Ecto neural progenitor cell (in vitro differentiated cells): ENCODE measurements at regions not wholly inside any gene's neighbourhood (a gene's known extent, or its start where the extent isn't known, plus 50 kb on each side); places are given as distances from the start of the nearest gene placed in this dataset.
"Not testable (repeated sequence)": the region's sequence is repeated elsewhere in the genome, so short reads cannot be mapped to it uniquely, and the experiment has no call there.

Experiments used
- DNase-seq: peaks from one replicate; pipeline ENCODE4 v3.0.0-alpha.2; 2018; ENCODE audit warnings: low spot score

DNA sequence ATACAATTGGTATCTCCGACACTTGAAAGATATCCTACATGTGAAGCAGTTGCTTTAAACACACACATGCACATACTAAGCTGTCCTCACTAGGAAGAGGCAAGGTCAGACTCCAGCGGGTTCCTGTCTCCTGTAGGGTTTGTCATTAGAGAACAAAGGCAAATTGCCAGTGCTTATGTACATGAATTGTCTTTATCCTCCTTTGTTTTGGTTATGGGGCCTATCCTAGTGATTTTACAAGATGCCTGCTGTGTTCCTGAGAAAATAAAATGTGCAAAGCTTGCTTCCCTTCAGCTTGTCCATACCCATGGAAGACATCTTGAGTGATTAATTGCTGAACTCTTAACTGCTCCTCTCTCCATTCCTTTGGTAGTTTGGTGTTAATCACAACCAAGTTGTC, 86.7 kb upstream of the SLC39A10 start:
- DNase-seq: no peak

DNA sequence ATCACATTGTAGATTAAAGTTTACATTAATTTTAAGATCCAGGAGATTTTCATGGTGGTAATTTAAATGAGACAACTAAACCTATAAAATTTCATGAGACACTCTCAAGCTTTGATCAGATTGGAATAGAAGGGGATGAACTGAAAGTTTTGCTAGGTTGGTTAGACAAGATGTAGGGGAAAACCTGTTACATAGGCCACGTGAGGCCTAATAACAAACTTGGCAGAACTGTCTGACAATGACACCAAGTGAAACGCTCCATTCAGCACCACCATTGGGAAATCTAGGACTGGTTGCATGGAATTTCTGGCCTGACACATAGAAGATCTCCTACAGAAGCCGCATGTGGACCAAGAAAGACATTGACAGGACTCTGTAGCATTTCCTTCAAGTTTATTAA, 87.8 kb upstream of the SLC39A10 start:
- no peak for DNase-seq

DNA sequence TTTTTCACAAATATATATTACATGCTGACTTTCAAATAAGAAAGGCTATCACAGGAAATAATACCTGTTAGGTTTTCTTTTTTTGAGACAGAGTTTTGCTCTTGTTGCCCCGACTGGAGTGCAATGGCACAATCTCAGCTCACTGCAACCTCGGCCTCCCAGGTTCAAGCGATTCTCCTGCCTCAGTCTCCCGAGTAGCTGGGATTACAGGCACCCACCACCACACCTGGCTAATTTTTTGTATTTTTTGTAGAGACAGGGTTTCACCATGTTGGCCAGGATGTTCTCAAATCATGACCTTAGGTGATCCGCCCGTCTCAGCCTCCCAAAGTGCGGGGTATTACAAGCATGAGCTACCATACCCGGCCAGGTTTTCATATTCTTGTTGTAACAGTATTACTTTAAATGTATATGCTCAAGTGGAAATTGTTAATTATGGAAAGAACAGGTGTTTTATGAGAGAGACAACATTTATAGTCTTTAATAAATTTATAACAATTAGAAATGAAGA, 92.3 kb upstream of the SLC39A10 start:
- DNase-seq: not testable (repeated sequence)

DNA sequence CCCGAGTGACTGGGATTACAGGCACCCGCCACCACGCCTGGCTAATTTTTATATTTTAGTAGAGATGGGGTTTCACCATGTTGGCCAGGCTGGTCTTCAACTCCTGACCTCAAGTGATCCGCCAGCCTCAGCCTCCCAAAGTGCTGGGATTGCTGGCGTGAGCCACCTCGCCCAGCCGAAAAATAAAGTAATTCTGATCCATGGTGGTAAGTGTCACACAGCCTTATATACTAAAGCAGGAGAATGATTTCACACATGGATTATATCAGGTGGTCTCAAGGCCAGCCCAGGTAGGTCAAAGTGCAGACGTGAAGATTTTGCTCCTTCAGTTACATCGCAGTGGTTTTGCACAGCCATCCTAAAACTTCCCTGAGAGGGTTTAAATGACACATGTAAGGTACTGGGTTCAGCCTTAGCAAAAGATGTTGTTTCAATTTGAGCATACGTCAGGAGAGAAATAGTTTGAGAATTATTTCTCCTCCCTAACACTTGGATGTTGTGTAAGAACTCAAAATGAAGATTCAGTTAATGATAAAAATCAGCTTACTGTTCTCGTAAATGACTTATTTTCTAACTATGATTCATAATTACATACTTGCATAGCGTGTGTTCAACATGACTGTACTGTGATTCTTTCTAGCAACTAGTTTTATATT, 93.0 kb upstream of the SLC39A10 start:
- DNase-seq: no peak

DNA sequence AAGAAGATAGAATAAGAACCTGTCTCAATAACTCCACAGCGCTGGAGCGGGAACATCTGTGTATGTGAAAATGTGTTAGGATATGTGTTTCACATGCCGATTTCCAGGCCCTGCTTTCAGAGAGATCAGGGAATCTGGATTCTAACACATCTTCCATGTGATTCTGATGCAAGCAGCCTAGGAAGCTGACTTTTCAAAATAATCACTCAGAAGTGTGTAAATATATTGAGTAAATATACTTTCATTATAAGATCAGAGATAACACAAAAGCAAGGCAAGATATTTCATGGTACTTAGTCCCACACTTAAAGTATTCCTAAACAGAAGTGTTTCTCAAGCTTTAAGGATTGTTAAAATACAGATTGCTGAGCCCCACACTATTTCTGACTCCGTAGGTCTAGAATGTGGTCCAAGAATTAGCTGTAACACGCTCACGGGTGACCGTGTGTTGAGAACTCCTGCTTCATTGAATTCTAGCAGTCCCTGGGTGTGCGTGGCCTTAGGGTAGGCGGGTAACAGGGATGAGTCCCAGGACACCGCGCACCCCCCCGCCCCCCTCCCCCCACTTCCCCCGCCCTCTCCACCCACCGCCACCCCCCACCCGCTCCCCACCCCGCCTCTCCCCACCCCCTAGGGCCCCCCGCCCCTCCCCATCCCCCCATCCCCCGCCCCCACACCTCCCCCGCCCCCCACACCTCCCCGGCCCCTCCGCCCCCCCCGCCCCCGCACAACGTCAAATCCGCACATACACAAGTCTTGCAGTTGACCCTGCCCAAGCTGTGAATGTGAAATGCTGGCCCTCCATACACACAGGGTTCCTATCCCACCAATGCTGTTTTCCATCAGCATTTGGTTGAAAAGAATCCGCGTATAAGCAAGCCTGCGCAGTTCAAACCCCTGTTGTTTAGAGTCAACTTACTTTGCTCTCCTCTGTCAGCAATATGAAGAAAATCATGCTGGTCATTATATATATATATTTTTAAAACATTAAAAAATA, 94.2 kb upstream of the SLC39A10 start:
- no peak for DNase-seq

DNA sequence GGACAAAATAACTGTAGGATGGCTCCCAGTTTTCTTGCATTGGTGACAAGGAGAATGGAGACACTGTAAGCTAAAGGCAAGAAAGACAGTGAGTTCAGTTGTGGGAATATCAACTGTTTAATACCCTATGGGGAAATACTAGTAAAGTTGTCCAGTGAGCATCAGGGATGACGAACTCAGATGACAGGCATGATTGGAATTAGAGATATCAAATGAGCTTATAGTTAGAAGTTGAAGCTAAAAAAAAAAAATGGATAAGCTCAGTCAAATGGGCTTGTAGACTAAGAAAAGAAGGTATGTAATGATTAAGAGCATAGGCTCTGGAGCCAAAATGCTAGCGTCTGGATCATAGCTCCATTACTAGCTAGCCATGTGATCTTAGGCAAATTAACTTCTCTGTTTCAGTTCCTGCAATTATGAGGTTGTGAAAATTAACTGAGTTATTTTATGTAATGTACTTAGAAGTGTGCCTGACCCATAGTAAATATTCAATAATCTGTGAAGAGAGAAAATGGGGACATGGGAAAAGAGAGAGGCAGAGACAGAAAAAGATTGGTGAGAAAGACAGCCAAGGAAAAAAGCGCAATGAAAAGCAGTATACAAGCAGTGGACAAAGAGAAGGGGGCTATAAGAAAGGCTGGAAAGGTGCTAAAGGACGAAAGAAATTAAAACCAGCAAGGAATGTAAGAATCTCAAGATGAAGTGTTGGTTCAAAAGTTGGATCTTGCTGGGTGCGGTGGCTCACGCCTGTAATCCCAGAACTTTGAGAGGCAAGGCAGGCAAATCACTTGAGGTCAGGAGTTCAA, 95.7 kb upstream of the SLC39A10 start:
- DNase-seq: no peak

DNA sequence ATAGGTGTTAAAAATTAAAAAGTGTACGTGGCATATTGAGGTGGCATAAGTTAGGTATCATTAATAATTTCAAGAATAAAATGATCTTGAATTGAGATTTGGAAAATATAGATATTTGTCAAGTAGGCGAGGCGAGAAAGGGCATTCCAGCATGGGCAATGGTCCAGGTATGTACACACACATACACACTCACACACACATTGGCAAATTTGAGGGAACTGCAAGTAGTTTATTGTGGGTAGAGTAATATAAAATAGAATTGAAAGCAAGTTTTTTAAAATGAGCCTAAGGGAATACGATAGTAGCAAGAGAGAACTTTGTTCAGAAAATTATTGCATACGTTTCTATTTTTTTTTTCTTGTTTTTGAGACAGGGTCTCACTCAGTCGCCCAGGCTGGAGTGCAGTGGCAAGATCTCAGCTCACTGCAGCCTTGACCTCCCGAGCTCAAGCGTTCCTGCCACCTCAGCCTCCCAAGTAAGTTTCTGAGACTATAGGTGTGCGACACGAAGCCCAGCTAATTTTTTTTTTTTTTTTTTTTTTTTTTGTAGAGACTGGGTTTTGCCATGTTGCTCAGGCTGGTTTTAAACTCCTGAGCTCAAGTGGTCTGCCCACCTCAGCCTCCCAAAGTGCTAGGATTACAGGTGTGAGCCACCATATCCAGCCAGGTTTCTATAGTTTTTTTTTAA, 96.7 kb upstream of the SLC39A10 start:
- DNase-seq: no peak

DNA sequence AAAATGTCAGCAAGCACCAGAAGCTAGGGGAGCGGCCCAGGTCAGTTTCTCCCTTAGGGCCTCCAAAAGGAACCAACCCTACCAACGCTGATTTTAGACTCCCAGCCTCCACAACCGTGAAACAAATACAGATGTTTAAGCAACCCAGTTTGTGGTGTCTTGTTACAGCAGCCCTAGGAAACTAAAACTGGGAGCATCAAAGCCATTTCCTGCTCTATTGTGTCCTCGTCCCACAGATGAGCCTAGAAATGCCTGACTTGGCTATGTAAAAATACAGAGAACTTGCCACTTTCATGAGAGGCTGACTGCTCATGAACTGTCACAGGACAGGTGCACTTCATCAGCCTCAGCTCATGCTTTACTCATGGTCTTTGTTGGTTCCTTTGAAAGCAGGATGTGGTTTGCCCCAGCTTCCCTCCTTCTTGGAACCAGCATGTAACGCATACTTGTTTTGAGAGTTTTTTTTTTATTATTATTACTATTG, 97.6 kb upstream of the SLC39A10 start:
- no peak for DNase-seq

DNA sequence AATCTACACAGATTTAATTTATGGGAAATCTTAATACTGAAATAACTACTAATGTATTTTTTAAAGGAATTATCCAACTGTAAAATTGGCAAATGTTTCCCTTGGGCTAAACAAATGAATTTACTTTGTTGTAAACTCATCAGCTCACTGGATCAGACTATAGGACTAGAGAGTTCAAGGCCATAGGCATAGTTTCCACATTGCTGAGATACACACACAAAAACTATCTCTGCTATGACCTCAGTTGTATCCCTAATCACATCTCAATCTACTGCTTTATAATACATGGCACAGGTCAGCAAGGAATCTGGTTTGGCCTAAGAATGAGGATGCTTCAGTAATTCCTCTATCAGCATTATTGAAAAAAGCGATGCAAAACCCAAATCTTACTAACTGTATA, 101.1 kb upstream of the SLC39A10 start:
- DNase-seq: no peak

DNA sequence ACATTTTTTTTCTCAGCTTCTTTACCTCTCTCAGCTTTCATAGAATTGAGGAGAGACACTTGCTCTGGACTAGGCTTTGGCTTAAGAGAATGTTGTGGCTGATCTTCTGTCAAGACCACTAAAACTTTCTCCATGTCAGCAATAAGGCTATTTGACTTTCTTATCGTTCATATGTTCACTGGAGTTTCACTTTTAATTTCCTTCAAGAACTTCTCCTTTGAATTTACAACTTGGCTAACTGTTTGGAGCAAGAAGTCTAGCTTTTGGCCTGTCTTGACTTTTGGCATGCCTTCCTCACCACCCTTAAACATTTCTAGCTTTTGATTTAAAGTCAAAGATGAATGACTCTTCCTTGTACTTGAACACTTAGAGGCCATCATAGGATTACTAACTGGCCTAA, 104.4 kb upstream of the SLC39A10 start:
- no peak for DNase-seq

DNA sequence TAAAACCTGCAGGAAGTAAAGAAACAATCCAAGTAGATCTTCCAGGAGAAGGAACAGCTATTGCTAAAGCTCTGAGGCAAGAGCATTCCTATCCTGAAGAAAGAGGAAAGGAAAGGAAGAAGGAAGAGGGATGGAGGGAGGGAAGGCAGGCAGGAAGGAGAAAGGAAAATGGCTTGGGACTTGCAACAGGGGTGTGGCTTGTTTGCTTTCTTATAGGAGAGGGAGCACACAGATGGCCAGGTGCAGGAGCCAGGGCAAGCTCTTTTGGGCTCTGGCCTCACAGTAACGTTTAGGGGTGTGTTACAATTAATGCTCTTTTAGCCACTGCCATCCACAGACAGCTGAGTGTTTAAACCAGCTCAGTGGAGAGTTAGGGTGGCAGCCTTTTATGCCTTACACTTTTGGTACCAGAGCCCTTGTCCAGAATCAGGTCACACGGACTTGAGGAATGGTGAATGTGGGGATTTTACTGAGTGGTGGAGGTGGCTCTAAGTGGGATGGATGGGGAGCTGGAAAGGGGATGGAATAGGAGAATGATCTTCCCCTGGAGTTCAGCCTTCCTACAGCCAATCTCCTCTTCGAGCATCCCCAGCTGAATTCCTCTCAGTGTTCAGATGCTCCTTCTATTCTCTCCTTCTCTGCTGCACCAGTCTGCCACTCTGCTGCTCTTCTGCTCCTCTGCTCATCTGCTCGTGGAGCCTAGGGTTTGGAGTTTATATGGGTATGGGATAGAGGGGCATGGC, 108.7 kb upstream of the SLC39A10 start:
- no peak for DNase-seq

DNA sequence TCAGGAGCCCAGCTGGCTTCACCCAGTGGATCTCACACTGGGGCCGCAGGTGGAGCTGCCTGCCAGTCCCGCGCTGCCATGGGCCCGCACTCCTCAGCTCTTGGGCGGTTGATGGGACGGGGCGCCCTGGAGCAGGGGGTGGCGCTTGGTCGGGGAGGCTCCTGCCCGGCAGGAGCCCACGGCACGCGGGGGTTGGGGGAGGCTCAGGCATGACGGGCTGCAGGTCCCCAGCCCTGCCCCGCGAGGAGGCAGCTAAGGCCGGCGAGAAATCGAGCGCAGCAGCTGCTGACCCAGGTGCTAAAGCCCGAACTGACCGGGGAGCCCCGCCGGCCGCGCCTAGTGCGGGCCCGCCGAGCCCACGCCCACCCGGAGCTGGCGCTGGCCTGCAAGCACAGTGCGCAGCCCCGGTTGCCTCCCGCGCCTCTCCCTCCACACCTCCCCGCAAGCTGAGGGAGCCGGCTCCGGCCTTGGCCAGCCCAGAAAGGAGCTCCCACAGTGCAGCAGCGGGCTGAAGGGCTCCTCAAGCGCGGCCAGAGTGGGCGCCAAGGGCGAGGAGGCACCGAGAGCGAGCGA, 109.7 kb upstream of the SLC39A10 start:
- DNase-seq: not testable (repeated sequence)

DNA sequence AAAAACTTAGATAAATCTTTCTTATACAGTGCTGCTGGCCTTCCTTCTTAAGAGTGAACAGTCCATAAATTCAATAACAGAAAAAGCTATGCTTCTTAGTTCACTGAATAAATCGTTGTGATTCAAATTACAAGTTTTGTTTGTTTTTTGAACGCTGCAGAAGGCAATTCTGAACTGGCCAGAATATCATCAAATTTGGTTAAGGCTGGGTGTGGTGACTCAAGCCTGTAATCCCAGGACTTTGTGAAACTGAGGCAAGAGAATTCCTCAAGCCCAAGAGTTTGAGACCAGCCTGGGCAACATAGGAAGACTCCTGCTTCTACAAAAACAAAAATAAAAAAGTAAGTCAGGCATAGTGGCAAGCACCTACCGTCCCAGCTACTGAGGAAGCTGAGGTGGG, 111.2 kb upstream of the SLC39A10 start:
- no peak for DNase-seq

DNA sequence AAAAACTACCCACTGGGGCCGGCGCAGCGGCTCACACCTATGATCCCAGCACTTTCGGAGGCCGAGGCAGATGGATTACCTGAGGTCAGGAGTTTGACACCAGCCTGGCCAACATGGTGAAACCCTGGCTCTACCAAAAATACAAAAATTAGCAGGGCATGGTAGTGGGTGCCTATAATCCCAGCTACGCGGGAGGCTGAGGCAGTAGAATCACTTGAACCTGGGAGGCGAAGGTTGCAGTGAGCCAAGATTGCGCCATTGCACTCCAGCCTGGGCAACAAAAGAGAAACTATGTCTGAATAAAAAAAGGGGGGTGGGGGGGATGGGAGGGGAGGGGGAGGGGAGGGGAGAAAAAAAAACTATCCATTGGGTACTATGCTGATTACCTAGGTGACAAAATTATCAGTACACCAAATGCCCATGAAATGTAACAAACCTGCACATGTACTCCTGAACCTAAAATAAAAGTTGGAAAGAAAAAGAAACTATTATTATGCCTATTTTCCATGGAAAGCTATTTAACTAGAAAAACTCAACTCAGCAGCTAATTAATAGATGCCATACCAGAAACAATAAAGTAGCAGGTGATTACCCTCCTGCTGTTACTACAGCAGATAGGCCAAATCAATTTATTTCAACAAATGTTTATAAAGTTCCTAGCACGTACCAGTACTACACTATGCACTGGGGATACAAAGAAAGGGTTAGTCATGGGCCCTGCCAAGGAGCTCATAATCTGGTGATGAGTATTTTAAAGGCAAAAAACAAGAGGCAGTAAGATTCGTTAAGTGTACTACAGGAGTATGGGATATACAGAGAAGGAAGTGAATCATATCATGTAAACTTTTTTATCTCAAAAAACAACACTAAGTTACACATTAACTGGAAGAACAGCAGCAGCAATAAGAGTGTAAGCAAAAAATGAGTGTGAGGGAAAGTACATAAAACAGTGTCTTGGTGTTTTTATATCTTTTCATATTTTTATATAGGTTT, 112.8 kb upstream of the SLC39A10 start:
- DNase-seq: no peak

DNA sequence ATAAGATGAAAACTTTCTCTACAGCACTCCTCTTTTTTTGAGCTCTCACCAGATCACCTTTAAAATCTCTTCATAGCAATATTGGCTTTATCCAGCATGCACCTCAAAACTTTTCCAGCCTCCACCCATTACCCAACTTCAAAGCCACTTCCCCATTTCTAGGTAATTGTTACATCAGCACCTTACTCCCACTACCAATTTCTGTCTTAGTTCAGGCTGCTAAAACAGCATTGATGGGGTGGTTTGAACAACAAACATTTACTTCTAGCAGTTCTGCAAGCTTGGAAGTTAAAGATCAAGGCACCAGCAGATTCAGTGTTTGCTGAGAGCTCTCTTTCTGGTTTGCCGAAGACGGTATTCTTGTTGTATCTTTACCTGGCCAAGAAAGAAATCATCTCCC, 114.0 kb upstream of the SLC39A10 start:
- DNase-seq: no peak

DNA sequence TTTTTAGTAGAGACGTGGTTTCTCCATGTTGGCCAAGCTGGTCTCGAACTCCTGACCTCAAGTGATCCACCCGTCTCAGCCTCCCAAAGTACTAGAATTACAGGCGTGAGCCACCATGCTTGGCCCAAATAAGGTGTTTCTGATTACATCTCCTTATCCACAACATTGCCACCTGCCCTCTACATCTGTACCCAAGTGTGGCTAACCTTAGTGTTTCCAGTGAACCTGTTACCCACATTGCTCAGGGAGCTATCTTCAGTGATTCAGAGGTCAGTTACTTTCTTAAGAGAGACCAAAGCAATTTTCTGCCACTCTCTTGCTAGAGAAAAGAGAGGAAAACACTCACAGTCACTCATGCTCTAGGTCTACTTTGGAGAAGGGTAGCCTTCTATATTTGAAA, 115.0 kb upstream of the SLC39A10 start:
- DNase-seq: no peak

DNA sequence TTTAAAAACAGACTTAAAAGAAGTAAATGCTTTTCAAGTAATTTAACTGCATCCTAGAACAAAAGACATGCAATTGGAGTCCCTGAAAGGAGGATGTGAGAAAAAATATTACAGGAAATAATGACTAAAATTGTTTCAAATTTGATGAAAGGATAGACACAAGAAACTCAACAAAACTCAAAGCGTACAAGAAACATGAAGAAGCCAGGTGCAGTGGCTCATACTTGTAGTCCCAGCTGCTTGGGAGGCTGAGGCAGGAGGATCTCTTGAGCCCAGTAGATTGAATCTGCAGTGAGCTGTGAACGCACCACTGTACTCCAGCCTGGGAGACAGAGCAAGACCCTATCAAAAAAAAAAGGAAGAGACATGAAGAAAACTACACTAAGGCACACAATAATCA, 118.1 kb upstream of the SLC39A10 start:
- DNase-seq: no peak

DNA sequence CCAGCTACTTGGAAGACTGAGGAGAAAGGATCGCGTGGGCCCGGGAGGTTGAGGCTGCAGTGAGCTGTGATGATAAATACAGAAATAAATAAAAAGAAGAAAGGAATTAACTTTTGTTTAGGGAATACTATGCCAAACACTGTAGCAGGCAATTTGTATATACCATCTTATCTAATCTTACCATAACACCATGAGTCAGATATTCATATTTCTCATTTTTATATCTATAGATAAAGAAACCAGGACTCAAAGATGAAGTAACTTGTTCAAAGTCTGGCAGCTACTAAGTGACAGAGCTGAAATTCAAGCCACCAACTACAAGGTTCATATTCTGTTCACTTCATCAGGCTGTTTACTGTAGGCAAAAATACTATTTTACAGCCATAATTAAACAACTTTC, 119.2 kb upstream of the SLC39A10 start:
- DNase-seq: no peak

DNA sequence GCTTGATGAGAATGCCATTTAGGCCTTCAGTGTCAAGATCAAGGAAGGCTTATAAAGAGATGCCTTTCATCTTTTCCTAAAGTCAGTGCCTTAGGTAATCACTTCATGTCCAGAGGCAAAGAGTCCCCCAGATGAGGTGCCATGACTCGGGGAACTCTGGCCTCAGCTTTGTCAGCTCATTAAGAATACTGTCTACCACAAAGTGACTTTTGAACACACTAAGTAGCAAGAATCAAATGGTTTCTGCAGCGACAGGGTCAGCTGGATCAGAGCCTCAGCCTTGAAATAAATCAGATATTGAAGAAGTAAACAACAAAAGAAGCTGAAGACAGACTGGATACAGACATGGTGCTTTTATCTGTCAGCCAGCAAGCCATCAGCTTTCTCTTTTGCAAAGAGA, 120.1 kb upstream of the SLC39A10 start:
- DNase-seq: no peak
